Nephron (organoid): ENCODE measurements at regions not wholly inside any gene's neighbourhood (a gene's known extent, or its start where the extent isn't known, plus 50 kb on each side); places are given as distances from the start of the nearest gene placed in this dataset.

Experiments
- H3K27ac Mint-ChIP-seq, 3 experiments: 2 replicates each; pipeline ENCODE4 v1.8.0; 2020; ENCODE audit warnings: mixed read lengths in 3 of 3, mild to moderate bottlenecking in 2 of 3, moderate library complexity in 1 of 3
- H3K27me3 Mint-ChIP-seq: 2 replicates; pipeline ENCODE4 v1.8.0; 2021; ENCODE audit warnings: low read depth, mild to moderate bottlenecking, moderate library complexity, mixed read lengths
- H3K36me3 Mint-ChIP-seq: 2 replicates; pipeline ENCODE4 v1.8.0; 2020; ENCODE audit warnings: low read depth, mixed read lengths
- H3K4me1 Mint-ChIP-seq: 2 replicates; pipeline ENCODE4 v1.8.0; 2020; ENCODE audit warnings: mixed read lengths
- H3K4me3 Mint-ChIP-seq, 3 experiments: 2 replicates each; pipeline ENCODE4 v1.8.0; 2020; ENCODE audit warnings: mild to moderate bottlenecking in 3 of 3, mixed read lengths in 3 of 3, moderate library complexity in 2 of 3
- H3K9me3 Mint-ChIP-seq: 2 replicates; pipeline ENCODE4 v1.8.0; 2020; ENCODE audit warnings: mixed read lengths
- CTCF ChIP-seq, 3 experiments: fragments of 200-600 bp; sonication (generic); IDR thresholded peaks; one replicate each; pipeline ENCODE4 v1.5.0; 2021; ENCODE audit warnings: antibody characterized with exemption in 3 of 3; ENCODE audit not compliant: unreplicated experiment in 3 of 3

GRCh38 chr4:104066533-104066932, 346.7 kb upstream of the TACR3 start:
- no peak overlapping the region for H3K27ac Mint-ChIP-seq
- TF ChIP-seq CTCF (IDR thresholded peaks at IDR 0.05; ENCODE audit: unreplicated experiment in 3 of 3): no peak
- H3K9me3 Mint-ChIP-seq: no peaks in the 10 kb centered on the region
- no peaks in the 10 kb centered on the region for H3K27me3 Mint-ChIP-seq
- no peaks in the 10 kb centered on the region for H3K36me3 Mint-ChIP-seq
- peaks cover 6% of the 10 kb centered on the region for H3K4me1 Mint-ChIP-seq
- no peak overlapping the region for H3K4me3 Mint-ChIP-seq

GRCh38 chr4:104064646-104065577, 345.1 kb upstream of the TACR3 start:
- Mint-ChIP-seq H3K27ac (no peak overlapping the region), H3K27me3 (no peaks in the 10 kb centered on the region), H3K4me3 (peak overlapping the region in 1 of 3 experiments; percentile 14), H3K9me3 (no peaks in the 10 kb centered on the region), H3K4me1 (peaks cover 6% of the 10 kb centered on the region), H3K36me3 (no peaks in the 10 kb centered on the region)
- peak; percentile 67 to 80 (median 75) for TF ChIP-seq CTCF (IDR thresholded peaks at IDR 0.05; ENCODE audit: unreplicated experiment in 3 of 3)

GRCh38 chr4:104063341-104063740, 343.6 kb upstream of the TACR3 start:
- Mint-ChIP-seq H3K4me1 (peaks cover 6% of the 10 kb centered on the region), H3K27me3 (no peaks in the 10 kb centered on the region), H3K9me3 (no peaks in the 10 kb centered on the region), H3K27ac (no peak overlapping the region), H3K4me3 (no peak overlapping the region), H3K36me3 (no peaks in the 10 kb centered on the region)
- TF ChIP-seq CTCF (IDR thresholded peaks at IDR 0.05; ENCODE audit: unreplicated experiment in 3 of 3): no peak

- Mint-ChIP-seq H3K27ac (no peak overlapping the region), H3K27me3 (no peaks in the 10 kb centered on the region), H3K36me3 (no peaks in the 10 kb centered on the region), H3K4me1 (no peaks in the 10 kb centered on the region), H3K4me3 (no peak overlapping the region), H3K9me3 (no peaks in the 10 kb centered on the region)
- TF ChIP-seq CTCF (IDR thresholded peaks at IDR 0.05; ENCODE audit: unreplicated experiment in 3 of 3): no peak
Measured at GRCh38 chr4:104044369-104044768, 324.6 kb upstream of the TACR3 start.

- Mint-ChIP-seq H3K4me3 (no peak overlapping the region), H3K27ac (no peak overlapping the region), H3K4me1 (no peaks in the 10 kb centered on the region), H3K36me3 (no peaks in the 10 kb centered on the region), H3K27me3 (no peaks in the 10 kb centered on the region), H3K9me3 (no peaks in the 10 kb centered on the region)
- TF ChIP-seq CTCF (IDR thresholded peaks at IDR 0.05; ENCODE audit: unreplicated experiment in 3 of 3): no peak
Measured at GRCh38 chr4:104032896-104033295, 313.1 kb upstream of the TACR3 start.

- Mint-ChIP-seq H3K4me3 (no peak overlapping the region), H3K27me3 (no peaks in the 10 kb centered on the region), H3K9me3 (no peaks in the 10 kb centered on the region), H3K36me3 (no peaks in the 10 kb centered on the region), H3K4me1 (no peaks in the 10 kb centered on the region), H3K27ac (no peak overlapping the region)
- TF ChIP-seq CTCF (IDR thresholded peaks at IDR 0.05; ENCODE audit: unreplicated experiment in 3 of 3): no peak
Measured at GRCh38 chr4:104025251-104025650, 305.5 kb upstream of the TACR3 start.
